Small intestine (tissue), 7 donors: ENCODE measurements at regions not wholly inside any gene's neighbourhood (a gene's known extent, or its start where the extent isn't known, plus 50 kb on each side); places are given as distances from the start of the nearest gene placed in this dataset.

ENCODE experiments used
- DNase-seq, 2 donors: peaks; one replicate each; pipeline versions ENCODE4 v3.0.0 to v3.0.0-alpha.2; 2013
- FAIRE-seq: peaks from 2 replicates; lab custom pipeline; 2012; peaks lifted over from hg19 to GRCh38; lab: Jason Lieb, UNC
- H3K27ac ChIP-seq, 3 donors: one replicate each; pipeline ENCODE4 v1.5.1; 2013; ENCODE audit warnings: low read length in 2 of 3, mild to moderate bottlenecking in 2 of 3, control low read depth in 1 of 3, inconsistent platforms in 1 of 3, low read depth in 1 of 3, moderate library complexity in 1 of 3
- H3K27me3 ChIP-seq, 3 donors: one replicate each; pipeline ENCODE4 v1.6.1; 2013; ENCODE audit warnings: low read length in 3 of 3, inconsistent platforms in 1 of 3; ENCODE audit not compliant: control insufficient read depth in 3 of 3, insufficient read depth in 3 of 3
- H3K36me3 ChIP-seq, 3 donors: one replicate each; pipeline ENCODE4 v1.6.1; 2013; ENCODE audit warnings: low read length in 3 of 3, inconsistent platforms in 1 of 3, low read depth in 1 of 3, mild to moderate bottlenecking in 1 of 3, moderate library complexity in 1 of 3; ENCODE audit not compliant: control insufficient read depth in 3 of 3, insufficient read depth in 2 of 3
- H3K4me1 ChIP-seq, 3 donors: one replicate each; pipeline ENCODE4 v1.6.1; 2013; ENCODE audit warnings: low read length in 2 of 3, inconsistent platforms in 1 of 3, low read depth in 1 of 3, mild to moderate bottlenecking in 1 of 3, moderate library complexity in 1 of 3; ENCODE audit not compliant: control insufficient read depth in 3 of 3, insufficient read depth in 2 of 3
- H3K4me3 ChIP-seq, 3 donors: one replicate each; pipeline ENCODE4 v1.5.1; 2013; ENCODE audit warnings: low read length in 3 of 3, control low read depth in 1 of 3, inconsistent platforms in 1 of 3, low read depth in 1 of 3, mild to moderate bottlenecking in 1 of 3, moderate library complexity in 1 of 3
- H3K9me3 ChIP-seq, 2 donors: one replicate each; pipeline ENCODE4 v1.6.1; 2013; ENCODE audit warnings: low read depth in 1 of 2, low read length in 1 of 2; ENCODE audit not compliant: control insufficient read depth in 2 of 2, insufficient read depth in 1 of 2
- WGBS, 3 donors: extraction: QIAGEN DNeasy Blood & Tissue Kit; methylation state at CpG; one replicate each; pipeline ENCODE4 v1.1.7; 2013; 5-methylcytosine and 5-hydroxymethylcytosine counted together
- donor health status: healthy with polysubstance abuse.
- donor health status: control.
- donor health status: control.
- donor health status: Bipolar disorder and iron deficiency.
- donor health status: healthy.

- WGBS, 3 donors: 35 to 73% (median 41%) methylated on average over 1 of the region's 1 CpG
- Histone ChIP-seq H3K27me3 (no peaks in the 10 kb centered on the region), H3K27ac (peak overlapping the region in 1 of 3 donors; percentile 25), H3K9me3 (no peaks in the 10 kb centered on the region), H3K36me3 (no peaks in the 10 kb centered on the region), H3K4me3 (no peak overlapping the region), H3K4me1 (peaks cover 2 to 19% (median 14%) of the 10 kb centered on the region in 3 donors)
- FAIRE-seq (no peak), DNase-seq (no peak)
These were observed 82.3 kb upstream of the EED start for GRCh38 chr11:86162239-86162638.

GRCh38 chr11:86161837-86162236 is 82.7 kb upstream of the EED start:
- WGBS, 3 donors: 63 to 97% (median 80%) methylated on average over 2 of the region's 2 CpGs
- peaks cover 2 to 19% (median 14%) of the 10 kb centered on the region in 3 donors for H3K4me1 ChIP-seq
- H3K27me3 ChIP-seq: no peaks in the 10 kb centered on the region
- H3K27ac ChIP-seq: peak overlapping the region in 2 of 3 donors; percentile 25 to 30
- H3K9me3 ChIP-seq: no peaks in the 10 kb centered on the region
- no peak for FAIRE-seq
- no peak overlapping the region for H3K4me3 ChIP-seq
- no peak for DNase-seq
- no peaks in the 10 kb centered on the region for H3K36me3 ChIP-seq

GRCh38 chr11:86161336-86161735 is 83.2 kb upstream of the EED start:
- H3K4me3 ChIP-seq: no peak overlapping the region
- no peaks in the 10 kb centered on the region for H3K27me3 ChIP-seq
- peaks cover 2 to 19% (median 14%) of the 10 kb centered on the region in 3 donors for H3K4me1 ChIP-seq
- DNase-seq: peak in 1 of 2 donors; percentile 36
- peak overlapping the region in 1 of 3 donors; percentile 30 for H3K27ac ChIP-seq
- no peak for FAIRE-seq
- no peaks in the 10 kb centered on the region for H3K9me3 ChIP-seq
- no peaks in the 10 kb centered on the region for H3K36me3 ChIP-seq

GRCh38 chr11:86160541-86161149 is 83.9 kb upstream of the EED start:
- Histone ChIP-seq H3K9me3 (no peaks in the 10 kb centered on the region), H3K4me1 (peaks cover 2 to 19% (median 14%) of the 10 kb centered on the region in 3 donors), H3K36me3 (no peaks in the 10 kb centered on the region), H3K27ac (peak overlapping the region in 1 of 3 donors; percentile 9), H3K4me3 (no peak overlapping the region), H3K27me3 (no peaks in the 10 kb centered on the region)
- 5 to 46% (median 42%) methylated on average over 1 of the region's 1 CpG for WGBS, 3 donors
- DNase-seq (peak in 1 of 2 donors; percentile 31), FAIRE-seq (no peak)

- no peaks in the 10 kb centered on the region for H3K27me3 ChIP-seq
- no peak overlapping the region for H3K4me3 ChIP-seq
- H3K4me1 ChIP-seq: peaks cover 2 to 19% (median 14%) of the 10 kb centered on the region in 3 donors
- no peaks in the 10 kb centered on the region for H3K36me3 ChIP-seq
- no peak for FAIRE-seq
- H3K9me3 ChIP-seq: no peaks in the 10 kb centered on the region
- no peak for DNase-seq
- H3K27ac ChIP-seq: no peak overlapping the region
- WGBS, 3 donors: 61 to 80% (median 71%) methylated on average over 3 of the region's 3 CpGs
These were observed 85.0 kb upstream of the EED start for GRCh38 chr11:86159581-86159891.

GRCh38 chr11:86158704-86159580 is 85.6 kb upstream of the EED start:
- DNase-seq (no peak), FAIRE-seq (no peak)
- H3K4me3 ChIP-seq: no peak overlapping the region
- 75 to 86% (median 83%) methylated on average over 3 of the region's 3 CpGs for WGBS, 3 donors
- no peaks in the 10 kb centered on the region for H3K27me3 ChIP-seq
- H3K4me1 ChIP-seq: peaks cover 2 to 19% (median 14%) of the 10 kb centered on the region in 3 donors
- no peaks in the 10 kb centered on the region for H3K9me3 ChIP-seq
- H3K27ac ChIP-seq: no peak overlapping the region
- H3K36me3 ChIP-seq: no peaks in the 10 kb centered on the region

GRCh38 chr11:86157797-86158378 is 86.7 kb upstream of the EED start:
- FAIRE-seq: no peak
- H3K27ac ChIP-seq: no peak overlapping the region
- H3K4me1 ChIP-seq: peaks cover 2 to 21% (median 16%) of the 10 kb centered on the region in 3 donors
- WGBS, 3 donors: 89 to 100% (median 98%) methylated on average over 2 of the region's 2 CpGs
- H3K36me3 ChIP-seq: no peaks in the 10 kb centered on the region
- H3K9me3 ChIP-seq: no peaks in the 10 kb centered on the region
- H3K27me3 ChIP-seq: no peaks in the 10 kb centered on the region
- DNase-seq: no peak
- no peak overlapping the region for H3K4me3 ChIP-seq

GRCh38 chr11:86156397-86156955 is 87.6 kb upstream of the PICALM start:
- H3K4me3 ChIP-seq: no peak overlapping the region
- no peak for DNase-seq
- no peaks in the 10 kb centered on the region for H3K36me3 ChIP-seq
- H3K27ac ChIP-seq: no peak overlapping the region
- H3K4me1 ChIP-seq: peaks cover 0 to 22% (median 14%) of the 10 kb centered on the region in 3 donors
- 73 to 88% (median 84%) methylated on average over 3 of the region's 3 CpGs for WGBS, 3 donors
- H3K27me3 ChIP-seq: no peaks in the 10 kb centered on the region
- no peaks in the 10 kb centered on the region for H3K9me3 ChIP-seq
- no peak for FAIRE-seq
